Spleen (tissue), 7 donors: ENCODE measurements at regions not wholly inside any gene's neighbourhood (a gene's known extent, or its start where the extent isn't known, plus 50 kb on each side); places are given as distances from the start of the nearest gene placed in this dataset.

Experiments used
- CTCF ChIP-seq, 11 experiments: fragments of 200-600 bp in 7 of 11; fragments of 450-650 bp in 4 of 11; sonication (generic) in 4 of 11; IDR thresholded peaks in 8 of 11; conservative IDR thresholded peaks in 3 of 11; 1 replicate in 7 of 11; 2 replicates in 4 of 11; pipeline versions ENCODE4 v1.4.0 to v1.8.0; 2016 to 2021; ENCODE audit warnings: antibody characterized with exemption in 11 of 11, inconsistent platforms in 4 of 11, mild to moderate bottlenecking in 1 of 11
- POLR2A ChIP-seq, 3 donors: fragments of 450-650 bp; IDR thresholded peaks; one replicate each; pipeline ENCODE4 v1.5.1; 2017; ENCODE audit warnings: antibody characterized with exemption in 3 of 3, mild to moderate bottlenecking in 1 of 3
- donor health status: DM: no; HTN: no; CAD: no; lungs with moderate emphysema.
- donor health status: DM: no; HTN: no; CAD: no.
- donor health status: DM: no; HTN: no; CAD: no.

- TF ChIP-seq CTCF (IDR thresholded peaks at IDR 0.05 in 8 of 11, conservative IDR thresholded peaks at IDR 0.05 in 3 of 11) (no peak), POLR2A (IDR thresholded peaks at IDR 0.05) (no peak)
These were observed 1493.1 kb downstream of the CDH11 start for GRCh38 chr16:63628812-63629211.
